Prostate gland (tissue), 2 donors: ENCODE measurements at regions not wholly inside any gene's neighbourhood (a gene's known extent, or its start where the extent isn't known, plus 50 kb on each side); places are given as distances from the start of the nearest gene placed in this dataset.
A peak's percentile ranks its signal among the peaks of the same experiment; 100 is the strongest.

Experiments used
- DNase-seq: peaks from one replicate; pipeline ENCODE4 v3.0.0-alpha.2; 2019; ENCODE audit warnings: low spot score
- H3K27ac ChIP-seq, 2 donors: fragments of 200-600 bp; sonication (generic); 2 replicates each; pipeline ENCODE4 v1.5.1; 2017 to 2019
- H3K27me3 ChIP-seq: fragments of 200-600 bp; sonication (generic); replicated peaks from 2 replicates; pipeline ENCODE4 v1.5.1; 2019; ENCODE audit not compliant: insufficient read depth
- H3K36me3 ChIP-seq, 2 donors: fragments of 200-600 bp; sonication (generic); 1 replicate in 1 of 2; 2 replicates in 1 of 2; pipeline versions ENCODE4 v1.5.1 to v1.8.1; 2017 to 2019
- H3K4me1 ChIP-seq: fragments of 200-600 bp; sonication (generic); replicated peaks from 2 replicates; pipeline ENCODE4 v1.5.1; 2019
- H3K4me3 ChIP-seq, 2 donors: fragments of 200-600 bp; sonication (generic); 2 replicates each; pipeline ENCODE4 v1.5.1; 2017 to 2019
- H3K9me3 ChIP-seq: fragments of 200-600 bp; sonication (generic); 2 replicates; pipeline ENCODE4 v1.5.1; 2017
- CTCF ChIP-seq, 4 experiments: fragments of 200-600 bp in 2 of 4; fragments of 450-650 bp in 2 of 4; sonication (generic) in 2 of 4; IDR thresholded peaks; 1 replicate in 3 of 4; 2 replicates in 1 of 4; pipeline ENCODE4 v1.5.1; 2016 to 2019; ENCODE audit warnings: antibody characterized with exemption in 4 of 4, mild to moderate bottlenecking in 2 of 4, moderate library complexity in 2 of 4
- POLR2A ChIP-seq: fragments of 450-650 bp; IDR thresholded peaks from one replicate; pipeline ENCODE4 v1.6.1; 2016; ENCODE audit warnings: antibody characterized with exemption, mild to moderate bottlenecking
- POLR2AphosphoS5 ChIP-seq: sonication (generic); formaldehyde crosslinking; IDR thresholded peaks from one replicate; pipeline ENCODE4 v1.6.1; 2017; ENCODE audit warnings: antibody characterized with exemption
- WGBS: methylation state at CpG from one replicate; pipeline ENCODE4 v1.1.5; 2018; 5-methylcytosine and 5-hydroxymethylcytosine counted together
- intact Hi-C: fragments of 100-400 bp; cut with DNase I; formaldehyde crosslinking; loops from one replicate; pipeline ENCODE4 v1.14.2; 2022

- no peak overlapping the region for H3K27ac ChIP-seq
- H3K4me1 ChIP-seq: peaks cover 3% of the 10 kb centered on the region
- TF ChIP-seq POLR2A (no peak), POLR2AphosphoS5 (no peak), CTCF (IDR thresholded peaks at IDR 0.05) (no peak)
- no peaks in the 10 kb centered on the region for H3K9me3 ChIP-seq
- no peaks in the 10 kb centered on the region for H3K36me3 ChIP-seq
- DNase-seq: no peak
- intact Hi-C loops: no loop called here
- H3K4me3 ChIP-seq: no peak overlapping the region
- no peaks in the 10 kb centered on the region for H3K27me3 ChIP-seq
These were observed 115.7 kb upstream of the KCNJ16 start for GRCh38 chr17:69959283-69959682.

- intact Hi-C loops: no loop called here
- no peaks in the 10 kb centered on the region for H3K36me3 ChIP-seq
- peaks cover 3% of the 10 kb centered on the region for H3K4me1 ChIP-seq
- no peaks in the 10 kb centered on the region for H3K9me3 ChIP-seq
- DNase-seq: peak; percentile 25
- no peak overlapping the region for H3K4me3 ChIP-seq
- H3K27ac ChIP-seq: no peak overlapping the region
- no peak for TF ChIP-seq POLR2AphosphoS5
- TF ChIP-seq CTCF (IDR thresholded peaks at IDR 0.05): no peak
- no peak for TF ChIP-seq POLR2A
- H3K27me3 ChIP-seq: no peaks in the 10 kb centered on the region
These were observed 114.3 kb upstream of the KCNJ16 start for GRCh38 chr17:69960755-69961154.

GRCh38 chr17:69961501-69962145 is 113.4 kb upstream of the KCNJ16 start:
- peak; percentile 9 for TF ChIP-seq POLR2AphosphoS5
- no peak for TF ChIP-seq CTCF (IDR thresholded peaks at IDR 0.05)
- no peak for TF ChIP-seq POLR2A
- H3K27ac ChIP-seq: no peak overlapping the region
- H3K4me3 ChIP-seq: no peak overlapping the region
- no peaks in the 10 kb centered on the region for H3K27me3 ChIP-seq
- intact Hi-C loops: no loop called here
- H3K4me1 ChIP-seq: peaks cover 3% of the 10 kb centered on the region
- no peaks in the 10 kb centered on the region for H3K9me3 ChIP-seq
- no peaks in the 10 kb centered on the region for H3K36me3 ChIP-seq
- peak; percentile 5 for DNase-seq
- 8% methylated on average over 7 of the region's 7 CpGs for WGBS

- WGBS: 79% methylated on average over 2 of the region's 2 CpGs
- no peak overlapping the region for H3K4me3 ChIP-seq
- DNase-seq: no peak
- intact Hi-C loops: no loop called here
- no peak for TF ChIP-seq POLR2AphosphoS5
- no peak for TF ChIP-seq POLR2A
- TF ChIP-seq CTCF (IDR thresholded peaks at IDR 0.05): no peak
- H3K9me3 ChIP-seq: no peaks in the 10 kb centered on the region
- H3K27me3 ChIP-seq: no peaks in the 10 kb centered on the region
- no peaks in the 10 kb centered on the region for H3K36me3 ChIP-seq
- no peak overlapping the region for H3K27ac ChIP-seq
- H3K4me1 ChIP-seq: peaks cover 3% of the 10 kb centered on the region
These were observed 112.5 kb upstream of the KCNJ16 start for GRCh38 chr17:69962436-69962995.

GRCh38 chr17:69967910-69968411 is 107.1 kb upstream of the KCNJ16 start:
- Histone ChIP-seq H3K4me1 (no peaks in the 10 kb centered on the region), H3K9me3 (no peaks in the 10 kb centered on the region), H3K27ac (no peak overlapping the region), H3K27me3 (no peaks in the 10 kb centered on the region), H3K4me3 (no peak overlapping the region), H3K36me3 (no peaks in the 10 kb centered on the region)
- intact Hi-C loops: no loop called here
- no peak for TF ChIP-seq POLR2A
- TF ChIP-seq POLR2AphosphoS5: no peak
- no peak for TF ChIP-seq CTCF (IDR thresholded peaks at IDR 0.05)
- WGBS: 62% methylated on average over 3 of the region's 3 CpGs
- DNase-seq: no peak
